PC-9 (cell line): ENCODE measurements at regions not wholly inside any gene's neighbourhood (a gene's known extent, or its start where the extent isn't known, plus 50 kb on each side); places are given as distances from the start of the nearest gene placed in this dataset.

Source experiments
- BruUV-seq: library from RNA; stranded (reverse); fragments of 400-500 nt; replicated peaks from 2 replicates; lab custom pipeline; 2021; lab: Mats Ljungman, UMichigan
- CTCF ChIA-PET: fragments of 300-600 bp; sonication (Branson Sonifier 250); formaldehyde crosslinking; loops from one replicate; lab custom pipeline; 2022; ENCODE audit warnings: antibody characterized with exemption; lab: Charles Lee
- POLR2A ChIA-PET: fragments of 300-600 bp; sonication (Branson Sonifier 250); formaldehyde crosslinking; loops from one replicate; lab custom pipeline; 2022; ENCODE audit warnings: antibody characterized with exemption; ENCODE audit not compliant: unreplicated experiment; lab: Charles Lee
- DNase-seq, 2 experiments: peaks; one replicate each; pipeline versions ENCODE4 v3.0.0 to v3.0.0-alpha.2; 2015 to 2022; ENCODE audit warnings: mixed read lengths in 1 of 2
- H2AFZ ChIP-seq: fragments of 200-600 bp; sonication (generic); 2 replicates; pipeline ENCODE4 v1.8.1; 2017; ENCODE audit warnings: antibody characterized with exemption
- H3F3A ChIP-seq: fragments of 200-600 bp; sonication (generic); 2 replicates; pipeline ENCODE4 v1.8.1; 2017; ENCODE audit warnings: antibody characterized with exemption, mild to moderate bottlenecking, low read depth; ENCODE audit not compliant: insufficient read depth
- H3K27ac ChIP-seq: fragments of 200-600 bp; sonication (generic); 2 replicates; pipeline ENCODE4 v1.6.1; 2016; ENCODE audit warnings: mixed run types
- H3K27me3 ChIP-seq: fragments of 200-600 bp; sonication (generic); 2 replicates; pipeline ENCODE4 v1.6.1; 2016; ENCODE audit warnings: low read depth, mixed run types; ENCODE audit not compliant: insufficient read depth
- H3K36me3 ChIP-seq: fragments of 200-600 bp; sonication (generic); 2 replicates; pipeline ENCODE4 v1.6.1; 2016; ENCODE audit warnings: low read depth, mixed run types
- H3K4me1 ChIP-seq: fragments of 200-600 bp; sonication (generic); replicated peaks from 2 replicates; pipeline ENCODE4 v1.6.1; 2016; ENCODE audit warnings: mixed run types; ENCODE audit not compliant: insufficient read depth
- H3K4me2 ChIP-seq: fragments of 200-600 bp; sonication (generic); 2 replicates; pipeline ENCODE4 v1.6.1; 2017; ENCODE audit warnings: mixed run types
- H3K4me3 ChIP-seq: fragments of 200-600 bp; sonication (generic); 2 replicates; pipeline ENCODE4 v1.6.1; 2016; ENCODE audit warnings: mixed run types
- H3K79me2 ChIP-seq: fragments of 200-600 bp; sonication (generic); 2 replicates; pipeline ENCODE4 v1.6.1; 2017; ENCODE audit warnings: low read depth, mixed run types
- H3K9me2 ChIP-seq: fragments of 200-600 bp; sonication (generic); 2 replicates; pipeline ENCODE4 v1.8.1; 2017; ENCODE audit warnings: mild to moderate bottlenecking; ENCODE audit not compliant: insufficient read depth
- H3K9me3 ChIP-seq: fragments of 200-600 bp; sonication (generic); 2 replicates; pipeline ENCODE4 v1.8.1; 2016; ENCODE audit warnings: low read depth; ENCODE audit not compliant: insufficient read depth
- H4K20me1 ChIP-seq: fragments of 200-600 bp; sonication (generic); 2 replicates; pipeline ENCODE4 v1.8.1; 2017; ENCODE audit not compliant: insufficient read depth
- EZH2 ChIP-seq: fragments of 200-600 bp; sonication (generic); IDR thresholded peaks from 2 replicates; pipeline ENCODE4 v1.8.0; 2017; ENCODE audit warnings: antibody characterized with exemption, low read depth
- intact Hi-C: fragments of 100-400 bp; cut with micrococcal nuclease; formaldehyde crosslinking; loops from one replicate; pipeline ENCODE4 v1.10.0; 2022; ENCODE audit not compliant: unreplicated experiment
- TF ChIP-seq, protein P1 (sequence below): fragments of 200-600 bp; sonication (generic); conservative IDR thresholded peaks from 2 replicates; pipeline ENCODE4 v1.6.1; 2017; ENCODE audit warnings: mixed run types, antibody characterized with exemption, mild to moderate bottlenecking, moderate library complexity

DNA sequence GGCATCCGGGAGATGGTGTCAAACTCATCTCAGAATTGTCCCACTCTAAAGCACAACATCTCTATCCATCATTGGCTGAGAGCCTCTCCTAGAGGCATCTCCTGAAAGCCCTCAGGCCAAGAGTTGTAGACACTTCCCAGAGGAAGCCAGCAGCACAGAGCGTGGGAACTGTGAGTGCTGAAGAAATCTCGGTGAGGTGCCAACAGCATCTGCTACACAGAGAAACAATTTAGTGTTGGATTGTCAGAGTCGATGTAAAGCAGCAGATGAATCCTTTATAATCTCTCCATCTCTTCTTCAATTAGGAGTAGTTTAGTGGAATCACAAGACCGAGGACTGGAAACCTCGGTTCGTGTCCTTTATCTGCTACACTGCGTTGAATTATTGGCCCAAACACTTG, 172.2 kb downstream of the C7orf25 start:
- Histone ChIP-seq H3K9me3 (no peaks in the 10 kb centered on the region), H3K27me3 (no peaks in the 10 kb centered on the region), H3K4me3 (no peak overlapping the region), H3K27ac (no peak overlapping the region), H3K36me3 (no peaks in the 10 kb centered on the region), H2AFZ (no peak overlapping the region), H3K79me2 (no peaks in the 10 kb centered on the region), H3K4me1 (no peaks in the 10 kb centered on the region), H3K4me2 (no peak overlapping the region), H3F3A (no peaks in the 10 kb centered on the region), H3K9me2 (no peaks in the 10 kb centered on the region; the same call in 1 of the 2 replicates), H4K20me1 (no peaks in the 10 kb centered on the region)
- POLR2A ChIA-PET = no interaction called here
- DNase-seq = no peak
- intact Hi-C loops = no loop called here
- TF ChIP-seq, protein P1, sequence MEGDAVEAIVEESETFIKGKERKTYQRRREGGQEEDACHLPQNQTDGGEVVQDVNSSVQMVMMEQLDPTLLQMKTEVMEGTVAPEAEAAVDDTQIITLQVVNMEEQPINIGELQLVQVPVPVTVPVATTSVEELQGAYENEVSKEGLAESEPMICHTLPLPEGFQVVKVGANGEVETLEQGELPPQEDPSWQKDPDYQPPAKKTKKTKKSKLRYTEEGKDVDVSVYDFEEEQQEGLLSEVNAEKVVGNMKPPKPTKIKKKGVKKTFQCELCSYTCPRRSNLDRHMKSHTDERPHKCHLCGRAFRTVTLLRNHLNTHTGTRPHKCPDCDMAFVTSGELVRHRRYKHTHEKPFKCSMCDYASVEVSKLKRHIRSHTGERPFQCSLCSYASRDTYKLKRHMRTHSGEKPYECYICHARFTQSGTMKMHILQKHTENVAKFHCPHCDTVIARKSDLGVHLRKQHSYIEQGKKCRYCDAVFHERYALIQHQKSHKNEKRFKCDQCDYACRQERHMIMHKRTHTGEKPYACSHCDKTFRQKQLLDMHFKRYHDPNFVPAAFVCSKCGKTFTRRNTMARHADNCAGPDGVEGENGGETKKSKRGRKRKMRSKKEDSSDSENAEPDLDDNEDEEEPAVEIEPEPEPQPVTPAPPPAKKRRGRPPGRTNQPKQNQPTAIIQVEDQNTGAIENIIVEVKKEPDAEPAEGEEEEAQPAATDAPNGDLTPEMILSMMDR = no peak
- TF ChIP-seq EZH2 = no peak
- CTCF ChIA-PET = no interaction called here
- no TSS peak for BruUV-seq

DNA sequence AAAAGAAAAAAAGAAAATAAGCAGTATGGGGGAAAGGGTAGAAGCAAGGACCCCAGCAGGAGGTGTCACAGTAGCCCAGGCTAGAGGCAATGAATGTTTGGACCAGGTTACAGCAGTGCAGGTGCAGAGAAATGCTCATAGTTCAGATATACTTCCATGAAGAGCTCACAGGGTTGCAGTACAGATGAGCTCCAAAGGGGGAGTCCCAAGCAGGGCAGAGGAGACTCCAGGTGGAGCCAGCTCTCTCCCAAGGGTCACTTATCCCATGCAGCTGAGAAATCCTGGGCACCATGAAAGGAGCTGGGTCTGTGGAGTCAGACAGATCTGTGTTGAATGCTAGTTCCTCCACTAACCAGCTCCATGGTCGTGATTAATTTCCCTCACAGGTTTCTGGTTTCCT, 174.9 kb downstream of the C7orf25 start:
- no peak for TF ChIP-seq EZH2
- TF ChIP-seq, protein P1 = 0 out of 2 replicates have a peak, but pooled peaks have one; percentile 32
- ChIA-PET CTCF (no interaction called here), POLR2A (no interaction called here)
- Histone ChIP-seq H3K9me3 (no peaks in the 10 kb centered on the region), H3K4me2 (no peak overlapping the region), H3K4me1 (no peaks in the 10 kb centered on the region), H3K27ac (no peak overlapping the region), H3K27me3 (no peaks in the 10 kb centered on the region), H3K79me2 (no peaks in the 10 kb centered on the region), H3F3A (no peaks in the 10 kb centered on the region), H3K9me2 (no peaks in the 10 kb centered on the region; the same call in none of the 2 replicates), H2AFZ (no peak overlapping the region), H3K4me3 (no peak overlapping the region), H3K36me3 (no peaks in the 10 kb centered on the region), H4K20me1 (no peaks in the 10 kb centered on the region)
- DNase-seq = no peak
- intact Hi-C loops = no loop called here
- BruUV-seq = no TSS peak

DNA sequence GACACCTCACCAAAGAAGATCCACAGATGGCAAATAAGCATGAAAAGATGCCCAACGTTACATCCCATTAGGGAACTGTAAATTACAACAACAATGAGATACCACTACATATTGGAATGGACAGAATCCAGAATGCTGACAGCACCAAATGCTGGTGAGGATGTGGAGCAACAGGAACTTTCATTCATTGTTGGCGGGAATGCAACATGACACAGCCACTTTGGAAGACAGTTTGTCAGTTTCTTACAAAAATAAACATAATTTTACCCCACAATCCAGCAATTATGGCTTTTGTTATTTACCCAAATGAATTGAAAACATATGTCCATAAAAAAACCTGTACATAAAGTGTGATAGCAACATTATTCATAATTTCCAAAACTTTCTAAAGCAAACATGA, 176.8 kb downstream of the C7orf25 start:
- CTCF ChIA-PET = no interaction called here
- POLR2A ChIA-PET = no interaction called here

More for the DNA sequence above, 176.8 kb downstream of the C7orf25 start:
- Histone ChIP-seq H2AFZ (no peak overlapping the region), H3K27ac (no peak overlapping the region), H3K27me3 (no peaks in the 10 kb centered on the region), H3K9me2 (no peaks in the 10 kb centered on the region; the same call in none of the 2 replicates), H3K4me1 (no peaks in the 10 kb centered on the region), H4K20me1 (no peaks in the 10 kb centered on the region), H3K4me2 (no peak overlapping the region), H3K79me2 (no peaks in the 10 kb centered on the region), H3F3A (no peaks in the 10 kb centered on the region), H3K4me3 (no peak overlapping the region), H3K9me3 (no peaks in the 10 kb centered on the region), H3K36me3 (no peaks in the 10 kb centered on the region)
- no peak for TF ChIP-seq EZH2
- TF ChIP-seq, protein P1 = no peak
- intact Hi-C loops = no loop called here
- DNase-seq = no peak
- BruUV-seq = no TSS peak
